HEK293 (cell line): ENCODE measurements at regions not wholly inside any gene's neighbourhood (a gene's known extent, or its start where the extent isn't known, plus 50 kb on each side); places are given as distances from the start of the nearest gene placed in this dataset.

Experiments used
- CTCF ChIA-PET: fragments of 350-600 bp; formaldehyde crosslinking; extraction: SDS; loops from one replicate; lab custom pipeline; 2021; ENCODE audit warnings: antibody characterized with exemption; lab: Yijun Ruan, JAX
- POLR2A ChIA-PET: fragments of 300-600 bp; formaldehyde crosslinking; extraction: SDS; loops from one replicate; lab custom pipeline; 2020; ENCODE audit warnings: antibody characterized with exemption, inconsistent platforms; lab: Yijun Ruan, JAX
- H3K27ac ChIP-seq: fragments of 200-500 bp; sonication (Bioruptor generic); 2 replicates; pipeline ENCODE4 v1.5.1; 2014; ENCODE audit warnings: low read depth, low read length, control low read depth, inconsistent platforms; ENCODE audit errors: extremely low read depth
- H3K36me3 ChIP-seq, 2 experiments: fragments of 200-500 bp in 1 of 2; sonication (Bioruptor generic) in 1 of 2; 1 replicate in 1 of 2; 2 replicates in 1 of 2; pipeline ENCODE4 v1.5.1; 2014 to 2017; ENCODE audit warnings: inconsistent platforms in 2 of 2, low read length in 2 of 2; ENCODE audit not compliant: control insufficient read depth in 2 of 2, insufficient read depth in 1 of 2
- H3K4me1 ChIP-seq: fragments of 200-500 bp; sonication (Bioruptor generic); 2 replicates; pipeline ENCODE4 v1.5.1; 2014; ENCODE audit warnings: mild to moderate bottlenecking, low read length, inconsistent platforms; ENCODE audit not compliant: control insufficient read depth, insufficient read depth
- H3K4me3 ChIP-seq: 2 replicates; pipeline ENCODE4 v1.5.1; 2011; ENCODE audit warnings: low read depth, mild to moderate bottlenecking, control low read depth, low read length, moderate library complexity
- H3K9me3 ChIP-seq: fragments of 200-500 bp; sonication (Bioruptor generic); 2 replicates; pipeline ENCODE4 v1.5.1; 2014; ENCODE audit warnings: low read depth, low read length, inconsistent platforms; ENCODE audit not compliant: control insufficient read depth, insufficient read depth
- MEIS1 ChIP-seq: sonication (generic); formaldehyde crosslinking; IDR thresholded peaks from 2 replicates; pipeline ENCODE4 v1.8.1; 2022; ENCODE audit warnings: missing genetic modification reagents, mild to moderate bottlenecking, borderline replicate concordance
- SALL2 ChIP-seq: fragments of 450-650 bp; formaldehyde crosslinking; IDR thresholded peaks from 2 replicates; pipeline ENCODE4 v1.5.0; 2017; ENCODE audit warnings: missing biosample characterization, mild to moderate bottlenecking, missing genetic modification characterization, borderline replicate concordance
- SETDB1 ChIP-seq: IDR thresholded peaks from one replicate; pipeline ENCODE4 v1.6.1; 2017; ENCODE audit warnings: mild to moderate bottlenecking, low read length, moderate library complexity, mixed read lengths; ENCODE audit not compliant: insufficient read length
- TCF7L2 ChIP-seq: IDR thresholded peaks from 2 replicates; pipeline ENCODE4 v1.6.1; 2011; ENCODE audit warnings: low read depth, mild to moderate bottlenecking, inconsistent platforms, low read length, moderate library complexity, borderline replicate concordance
- TRIM28 ChIP-seq: IDR thresholded peaks from 2 replicates; pipeline ENCODE4 v1.6.1; 2011; ENCODE audit warnings: low read length, control low read depth, borderline replicate concordance
- ZFHX2 ChIP-seq: fragments of 450-650 bp; formaldehyde crosslinking; conservative IDR thresholded peaks from 2 replicates; pipeline ENCODE4 v1.5.1; 2016; ENCODE audit warnings: missing biosample characterization, missing genetic modification characterization
- ZNF10 ChIP-seq: fragments of 450-650 bp; formaldehyde crosslinking; IDR thresholded peaks from 2 replicates; pipeline ENCODE4 v1.5.1; 2017; ENCODE audit warnings: missing biosample characterization, missing genetic modification characterization
- ZNF184 ChIP-seq: fragments of 450-650 bp; IDR thresholded peaks from 2 replicates; pipeline ENCODE4 v1.5.1; 2018; ENCODE audit warnings: missing biosample characterization, mild to moderate bottlenecking, missing genetic modification characterization
- ZNF473 ChIP-seq: fragments of 450-650 bp; formaldehyde crosslinking; IDR thresholded peaks from 2 replicates; pipeline ENCODE4 v1.5.1; 2017; ENCODE audit warnings: missing biosample characterization, missing genetic modification characterization
- ZNF501 ChIP-seq: fragments of 450-650 bp; formaldehyde crosslinking; IDR thresholded peaks from 2 replicates; pipeline ENCODE4 v1.5.1; 2016; ENCODE audit warnings: missing biosample characterization, missing genetic modification characterization
- ZNF510 ChIP-seq: fragments of 450-650 bp; formaldehyde crosslinking; IDR thresholded peaks from 2 replicates; pipeline ENCODE4 v1.5.1; 2018; ENCODE audit warnings: mild to moderate bottlenecking, missing genetic modification characterization, missing biosample characterization; ENCODE audit not compliant: insufficient replicate concordance
- ZNF596 ChIP-seq: fragments of 450-650 bp; IDR thresholded peaks from 2 replicates; pipeline ENCODE4 v1.5.0; 2018; ENCODE audit warnings: missing biosample characterization, mild to moderate bottlenecking, missing genetic modification characterization, moderate library complexity
- ZNF701 ChIP-seq: fragments of 450-650 bp; formaldehyde crosslinking; IDR thresholded peaks from 2 replicates; pipeline ENCODE4 v1.5.1; 2016; ENCODE audit warnings: missing biosample characterization, missing genetic modification characterization
- ZNF76 ChIP-seq: fragments of 450-650 bp; formaldehyde crosslinking; IDR thresholded peaks from 2 replicates; pipeline ENCODE4; 2016; ENCODE audit warnings: low read depth, missing biosample characterization, missing genetic modification characterization, borderline replicate concordance
- TF ChIP-seq, protein P1 (sequence below): fragments of 450-650 bp; formaldehyde crosslinking; IDR thresholded peaks from 2 replicates; pipeline ENCODE4 v1.5.1; 2016; ENCODE audit warnings: missing biosample characterization, missing genetic modification characterization, low read depth
- TF ChIP-seq, protein P2 (sequence below): fragments of 450-650 bp; formaldehyde crosslinking; IDR thresholded peaks from 2 replicates; pipeline ENCODE4 v1.5.1; 2017; ENCODE audit warnings: missing biosample characterization, missing genetic modification characterization
- TF ChIP-seq, protein P3 (sequence below): fragments of 450-650 bp; formaldehyde crosslinking; IDR thresholded peaks from 2 replicates; pipeline ENCODE4 v1.5.1; 2016; ENCODE audit warnings: missing biosample characterization, missing genetic modification characterization

DNA sequence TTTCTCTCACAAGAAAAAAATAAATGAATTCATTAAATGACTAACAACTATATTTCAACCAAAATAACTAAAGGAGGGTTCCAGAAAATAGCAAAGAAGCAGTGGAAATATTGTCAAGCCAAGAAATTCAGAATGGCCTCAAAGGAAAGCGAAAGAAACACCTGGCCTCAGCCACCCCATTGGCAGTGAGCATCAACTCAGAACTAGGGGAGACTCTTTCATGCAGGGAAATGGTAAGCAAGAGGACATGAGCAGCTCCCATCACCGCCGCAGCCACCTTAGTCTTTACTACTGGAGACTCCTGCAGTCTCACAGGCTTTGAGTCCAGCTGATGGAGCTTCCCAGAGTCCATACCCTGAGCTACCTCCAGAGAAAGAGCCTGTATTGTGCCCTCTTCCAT is 343.9 kb upstream of the GRAMD2B start:
- ChIA-PET POLR2A (no interaction called here), CTCF (no interaction called here)
- Histone ChIP-seq H3K4me1 (no peaks in the 10 kb centered on the region), H3K36me3 (no peaks in the 10 kb centered on the region), H3K4me3 (no peak overlapping the region), H3K27ac (no peak overlapping the region), H3K9me3 (no peaks in the 10 kb centered on the region; the same call in 1 of the 2 replicates)
- TF ChIP-seq ZNF184 (tag by site-specific recombination) (no peak), SALL2 (tag by site-specific recombination) (no peak), ZNF596 (tag by site-specific recombination) (no peak), ZNF10 (tag by site-specific recombination) (no peak)
- TF ChIP-seq, protein P1, sequence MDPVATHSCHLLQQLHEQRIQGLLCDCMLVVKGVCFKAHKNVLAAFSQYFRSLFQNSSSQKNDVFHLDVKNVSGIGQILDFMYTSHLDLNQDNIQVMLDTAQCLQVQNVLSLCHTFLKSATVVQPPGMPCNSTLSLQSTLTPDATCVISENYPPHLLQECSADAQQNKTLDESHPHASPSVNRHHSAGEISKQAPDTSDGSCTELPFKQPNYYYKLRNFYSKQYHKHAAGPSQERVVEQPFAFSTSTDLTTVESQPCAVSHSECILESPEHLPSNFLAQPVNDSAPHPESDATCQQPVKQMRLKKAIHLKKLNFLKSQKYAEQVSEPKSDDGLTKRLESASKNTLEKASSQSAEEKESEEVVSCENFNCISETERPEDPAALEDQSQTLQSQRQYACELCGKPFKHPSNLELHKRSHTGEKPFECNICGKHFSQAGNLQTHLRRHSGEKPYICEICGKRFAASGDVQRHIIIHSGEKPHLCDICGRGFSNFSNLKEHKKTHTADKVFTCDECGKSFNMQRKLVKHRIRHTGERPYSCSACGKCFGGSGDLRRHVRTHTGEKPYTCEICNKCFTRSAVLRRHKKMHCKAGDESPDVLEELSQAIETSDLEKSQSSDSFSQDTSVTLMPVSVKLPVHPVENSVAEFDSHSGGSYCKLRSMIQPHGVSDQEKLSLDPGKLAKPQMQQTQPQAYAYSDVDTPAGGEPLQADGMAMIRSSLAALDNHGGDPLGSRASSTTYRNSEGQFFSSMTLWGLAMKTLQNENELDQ (tag by site-specific recombination): no peak

DNA sequence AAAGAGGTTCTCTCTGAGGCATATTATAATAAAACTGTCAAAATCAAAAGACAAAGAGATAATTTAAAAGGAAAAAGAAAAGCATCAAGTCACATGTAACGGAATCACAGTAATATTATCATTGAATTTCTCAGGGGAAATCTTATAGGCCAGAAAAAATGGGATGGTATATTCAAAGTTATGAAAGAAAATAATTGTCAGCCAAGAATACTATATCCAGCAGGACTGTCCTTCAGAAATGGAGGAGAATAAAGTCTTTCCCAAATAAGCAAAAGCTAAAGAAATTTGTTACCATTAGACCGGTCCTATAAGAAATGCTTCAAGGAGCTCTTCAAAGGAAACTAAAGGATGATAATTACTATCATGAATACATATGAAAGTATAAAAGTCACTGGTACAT is 342.0 kb upstream of the GRAMD2B start:
- H3K36me3 ChIP-seq: no peaks in the 10 kb centered on the region
- TF ChIP-seq TRIM28 (peak; percentile 67; the same call in 1 of the 2 replicates), ZNF510 (tag by site-specific recombination) (peak; percentile 20), ZNF501 (tag by site-specific recombination) (no peak), MEIS1 (CRISPR knock-in tag) (no peak), SETDB1 (peak; percentile 98)
- TF ChIP-seq, all 188 proteins: peak for 3
- H3K27ac ChIP-seq: no peak overlapping the region
- H3K9me3 ChIP-seq: peaks cover 3% of the 10 kb centered on the region
- POLR2A ChIA-PET: no interaction called here
- CTCF ChIA-PET: interaction anchor here (1.3 kb wide), 1 partner anchor 30 kb away, joined by 4 read pairs; no protein-coding TSS in a partner anchor
- H3K4me3 ChIP-seq: no peak overlapping the region
- no peaks in the 10 kb centered on the region for H3K4me1 ChIP-seq

DNA sequence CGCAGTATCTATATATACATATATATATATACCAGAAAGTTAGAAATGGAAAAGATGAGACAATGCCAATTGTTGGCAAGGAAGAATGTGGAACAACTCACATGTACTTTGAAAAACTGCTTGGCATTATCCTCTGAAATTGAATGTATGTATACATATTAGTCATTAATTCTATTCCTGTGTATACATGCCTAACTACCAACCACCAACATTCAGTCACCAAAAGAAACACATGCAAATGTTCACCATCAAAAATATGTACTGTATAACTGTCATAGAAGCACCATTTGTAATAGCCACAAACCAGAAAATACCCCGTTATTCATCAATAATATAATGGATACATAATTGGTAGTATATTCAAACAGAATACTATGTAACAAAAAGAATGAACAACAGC is 330.2 kb upstream of the GRAMD2B start:
- no peaks in the 10 kb centered on the region for H3K9me3 ChIP-seq
- H3K36me3 ChIP-seq: no peaks in the 10 kb centered on the region
- ChIA-PET CTCF (no interaction called here), POLR2A (no interaction called here)
- H3K4me1 ChIP-seq: no peaks in the 10 kb centered on the region
- TF ChIP-seq ZFHX2: no peak
- TF ChIP-seq, protein P2, sequence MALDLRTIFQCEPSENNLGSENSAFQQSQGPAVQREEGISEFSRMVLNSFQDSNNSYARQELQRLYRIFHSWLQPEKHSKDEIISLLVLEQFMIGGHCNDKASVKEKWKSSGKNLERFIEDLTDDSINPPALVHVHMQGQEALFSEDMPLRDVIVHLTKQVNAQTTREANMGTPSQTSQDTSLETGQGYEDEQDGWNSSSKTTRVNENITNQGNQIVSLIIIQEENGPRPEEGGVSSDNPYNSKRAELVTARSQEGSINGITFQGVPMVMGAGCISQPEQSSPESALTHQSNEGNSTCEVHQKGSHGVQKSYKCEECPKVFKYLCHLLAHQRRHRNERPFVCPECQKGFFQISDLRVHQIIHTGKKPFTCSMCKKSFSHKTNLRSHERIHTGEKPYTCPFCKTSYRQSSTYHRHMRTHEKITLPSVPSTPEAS (tag by site-specific recombination): no peak
- TF ChIP-seq ZNF473 (tag by site-specific recombination): no peak
- no peak for TF ChIP-seq TCF7L2
- TF ChIP-seq ZNF76 (tag by site-specific recombination): no peak
- TF ChIP-seq, protein P3, sequence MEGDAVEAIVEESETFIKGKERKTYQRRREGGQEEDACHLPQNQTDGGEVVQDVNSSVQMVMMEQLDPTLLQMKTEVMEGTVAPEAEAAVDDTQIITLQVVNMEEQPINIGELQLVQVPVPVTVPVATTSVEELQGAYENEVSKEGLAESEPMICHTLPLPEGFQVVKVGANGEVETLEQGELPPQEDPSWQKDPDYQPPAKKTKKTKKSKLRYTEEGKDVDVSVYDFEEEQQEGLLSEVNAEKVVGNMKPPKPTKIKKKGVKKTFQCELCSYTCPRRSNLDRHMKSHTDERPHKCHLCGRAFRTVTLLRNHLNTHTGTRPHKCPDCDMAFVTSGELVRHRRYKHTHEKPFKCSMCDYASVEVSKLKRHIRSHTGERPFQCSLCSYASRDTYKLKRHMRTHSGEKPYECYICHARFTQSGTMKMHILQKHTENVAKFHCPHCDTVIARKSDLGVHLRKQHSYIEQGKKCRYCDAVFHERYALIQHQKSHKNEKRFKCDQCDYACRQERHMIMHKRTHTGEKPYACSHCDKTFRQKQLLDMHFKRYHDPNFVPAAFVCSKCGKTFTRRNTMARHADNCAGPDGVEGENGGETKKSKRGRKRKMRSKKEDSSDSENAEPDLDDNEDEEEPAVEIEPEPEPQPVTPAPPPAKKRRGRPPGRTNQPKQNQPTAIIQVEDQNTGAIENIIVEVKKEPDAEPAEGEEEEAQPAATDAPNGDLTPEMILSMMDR (tag by site-specific recombination): no peak
- no peak for TF ChIP-seq ZNF701
- H3K4me3 ChIP-seq: no peak overlapping the region
- no peak overlapping the region for H3K27ac ChIP-seq
